IPS-11a (cell line): ENCODE measurements at regions not wholly inside any gene's neighbourhood (a gene's known extent, or its start where the extent isn't known, plus 50 kb on each side); places are given as distances from the start of the nearest gene placed in this dataset.
"Not testable (repeated sequence)": the region's sequence is repeated elsewhere in the genome, so short reads cannot be mapped to it uniquely, and the experiment has no call there.

Experiments used
- H3K4me3 ChIP-seq: one replicate; pipeline ENCODE4 v1.5.1; 2013; ENCODE audit warnings: low read depth, low read length, control low read depth

DNA sequence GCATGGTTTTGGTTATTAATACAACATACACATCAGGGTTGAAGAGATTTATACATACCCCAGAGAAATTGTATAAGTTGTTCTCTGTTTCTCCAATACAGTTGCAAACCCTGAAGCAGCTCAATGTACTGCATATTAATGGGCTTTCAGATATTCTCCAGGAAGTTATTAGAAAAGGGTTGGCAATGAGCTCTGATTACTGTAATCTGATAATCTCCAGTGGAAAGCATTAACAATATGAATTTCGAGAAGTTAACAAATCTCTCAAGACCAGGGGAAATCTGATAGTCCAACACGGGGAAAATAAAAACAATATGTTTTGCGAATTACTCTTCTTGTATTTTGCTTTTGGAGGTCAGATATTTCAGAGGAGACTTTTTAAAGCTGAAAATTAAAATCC lies 950.1 kb downstream of the TBL1XR1 start:
- H3K4me3 ChIP-seq: no peak overlapping the region

GRCh38 chr3:176219970-176220369 lies 977.3 kb downstream of the TBL1XR1 start:
- H3K4me3 ChIP-seq: no peak overlapping the region

DNA sequence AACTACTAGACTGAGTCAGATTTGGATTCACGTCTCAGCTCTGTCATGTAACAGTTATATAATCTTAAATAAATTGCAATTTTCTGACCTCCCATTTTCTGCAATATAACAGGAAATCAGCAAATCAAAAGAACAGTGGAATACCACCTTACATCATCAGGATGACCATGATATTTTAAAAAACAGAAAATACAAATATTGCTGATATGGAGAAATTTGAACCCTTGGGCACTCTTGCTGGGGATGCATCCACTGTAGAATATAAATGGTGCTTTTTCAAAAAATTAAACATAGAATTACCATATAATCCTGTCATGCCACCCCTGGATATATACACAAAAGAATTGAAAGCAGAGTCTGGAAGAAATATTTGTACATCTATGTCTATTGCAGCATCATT lies 982.5 kb downstream of the TBL1XR1 start:
- no peak overlapping the region for H3K4me3 ChIP-seq

DNA sequence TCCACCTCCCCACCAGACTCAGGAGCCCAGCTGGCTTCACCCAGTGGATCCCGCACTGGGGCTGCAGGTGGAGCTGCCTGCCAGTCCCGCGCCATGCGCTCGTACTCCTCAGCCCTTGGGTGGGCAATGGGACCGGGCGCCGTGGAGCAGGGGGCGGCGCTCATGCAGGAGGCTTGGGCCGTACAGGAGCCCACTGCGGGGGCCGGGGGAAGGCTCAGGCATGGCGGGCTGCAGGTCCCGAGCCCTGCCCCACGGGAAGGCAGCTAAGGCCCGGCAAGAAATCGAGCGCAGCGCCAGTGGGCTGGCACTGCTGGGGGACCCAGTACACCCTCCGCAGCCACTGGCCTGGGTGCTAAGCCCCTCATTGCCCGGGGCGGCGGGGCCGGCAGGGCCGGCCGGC lies 984.0 kb downstream of the TBL1XR1 start:
- not testable (repeated sequence) for H3K4me3 ChIP-seq

- H3K4me3 ChIP-seq: no peak overlapping the region
These were observed 988.4 kb downstream of the TBL1XR1 start for GRCh38 chr3:176208915-176209314.

GRCh38 chr3:176208283-176208682 lies 989.0 kb downstream of the TBL1XR1 start:
- no peak overlapping the region for H3K4me3 ChIP-seq

- no peak overlapping the region for H3K4me3 ChIP-seq
These were observed 990.5 kb downstream of the TBL1XR1 start for GRCh38 chr3:176206809-176207208.

DNA sequence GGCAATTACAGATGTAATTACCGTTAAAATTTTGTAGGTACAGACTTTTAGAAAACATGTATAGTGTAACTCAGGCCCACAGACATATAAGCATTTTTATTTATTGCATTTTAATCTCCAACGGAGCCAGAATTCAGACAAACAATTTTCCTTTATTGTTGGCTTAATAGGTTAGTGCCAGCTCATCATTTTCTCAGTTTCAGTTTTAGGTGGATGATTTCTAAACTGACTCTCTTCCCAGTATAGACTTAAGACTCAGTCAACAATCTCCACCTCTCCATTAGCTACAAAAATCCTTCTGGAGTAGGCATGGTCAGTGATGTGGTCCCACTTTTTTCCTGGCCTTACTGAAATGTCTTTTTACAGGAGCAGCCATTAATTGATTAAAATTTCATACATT lies 994.6 kb downstream of the TBL1XR1 start:
- no peak overlapping the region for H3K4me3 ChIP-seq

DNA sequence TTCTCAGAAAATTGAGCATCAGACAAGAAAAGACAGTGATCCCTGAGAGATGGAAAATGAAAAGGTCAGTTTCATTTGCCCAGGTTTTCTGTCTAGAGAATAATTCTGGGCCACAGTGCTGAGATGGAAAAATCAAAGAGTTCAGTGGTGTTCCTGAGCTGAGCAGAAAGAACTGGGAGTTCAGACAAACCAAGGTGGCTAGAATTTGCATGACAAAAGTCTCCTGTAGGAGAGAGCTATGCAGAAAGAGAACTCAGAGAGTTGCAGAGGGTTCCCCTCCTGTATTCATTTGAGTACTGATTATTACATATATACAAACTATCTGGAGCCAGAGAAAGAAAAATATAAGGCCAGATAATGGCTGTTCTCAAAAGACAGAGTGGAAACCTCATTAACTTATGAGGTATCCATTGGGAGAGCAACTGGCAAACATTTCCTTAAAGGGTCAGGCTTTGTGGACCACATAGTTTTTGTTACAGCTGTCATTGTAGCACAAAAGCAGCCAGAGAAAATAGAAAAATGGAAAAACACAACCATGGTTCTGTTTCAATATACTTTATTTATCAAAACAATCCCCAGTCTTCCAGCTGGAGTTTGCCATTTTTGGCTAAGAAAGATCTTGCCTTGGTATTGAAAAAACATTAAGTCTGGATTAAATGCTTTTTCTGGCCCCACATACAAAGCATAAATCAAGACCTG lies 1004.1 kb downstream of the TBL1XR1 start:
- no peak overlapping the region for H3K4me3 ChIP-seq

DNA sequence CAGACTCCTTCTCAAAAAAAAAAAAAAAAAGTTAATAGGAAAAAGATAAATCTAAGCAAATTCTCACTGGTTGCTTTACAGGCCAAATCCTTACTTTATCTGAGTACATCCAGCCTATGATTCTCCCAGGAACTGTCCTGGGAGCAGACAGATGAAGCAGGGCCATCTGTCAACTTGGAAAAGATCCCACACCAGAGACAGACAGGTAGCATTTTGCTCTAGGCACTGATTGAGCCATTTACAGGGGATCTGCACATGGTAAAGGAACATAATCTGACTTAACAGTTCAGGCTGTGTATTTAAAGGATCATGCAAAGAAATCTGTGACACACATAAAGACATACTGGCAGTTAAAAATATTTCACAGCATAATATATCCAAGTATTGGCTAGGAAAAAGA lies 1006.5 kb downstream of the TBL1XR1 start:
- no peak overlapping the region for H3K4me3 ChIP-seq

- H3K4me3 ChIP-seq: no peak overlapping the region
These were observed 1014.1 kb downstream of the TBL1XR1 start for GRCh38 chr3:176183181-176183580.

DNA sequence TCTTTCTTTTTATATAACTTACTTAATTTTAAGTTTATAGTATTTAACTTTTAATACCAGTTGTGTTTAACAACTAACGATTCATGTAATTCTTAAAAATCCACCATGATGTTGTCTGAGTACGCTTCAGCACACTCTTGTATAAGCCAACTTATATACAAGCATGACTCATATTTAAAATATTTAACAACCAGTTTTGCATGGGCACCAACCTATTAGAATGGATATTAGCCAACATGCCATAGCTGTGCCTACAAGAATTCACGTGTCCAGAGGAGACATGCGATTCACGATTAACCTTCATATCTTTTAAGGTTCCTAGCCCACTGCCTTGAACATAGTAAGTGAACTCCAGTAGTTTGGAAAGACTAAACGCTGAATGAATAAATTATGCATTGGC lies 1023.2 kb downstream of the TBL1XR1 start:
- no peak overlapping the region for H3K4me3 ChIP-seq

DNA sequence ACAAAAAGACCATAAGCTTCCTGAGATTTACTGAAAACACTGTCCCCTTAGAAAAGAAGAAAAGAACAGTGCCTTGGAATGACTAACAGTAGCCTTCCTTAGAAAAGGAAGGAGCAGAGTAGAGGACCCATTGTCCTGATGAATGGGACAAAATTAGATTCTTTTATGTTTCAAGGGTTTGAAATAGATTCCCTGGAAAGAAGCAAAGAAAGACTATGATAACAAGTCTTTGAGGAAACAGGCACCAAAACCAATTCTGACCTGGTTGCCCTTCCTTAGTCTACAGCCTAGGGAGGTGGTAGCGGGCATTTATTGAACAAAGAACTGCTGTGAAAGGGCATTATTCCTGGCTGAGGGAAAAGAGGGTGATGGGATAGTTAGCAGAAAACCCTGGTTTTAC lies 1024.8 kb downstream of the TBL1XR1 start:
- no peak overlapping the region for H3K4me3 ChIP-seq

DNA sequence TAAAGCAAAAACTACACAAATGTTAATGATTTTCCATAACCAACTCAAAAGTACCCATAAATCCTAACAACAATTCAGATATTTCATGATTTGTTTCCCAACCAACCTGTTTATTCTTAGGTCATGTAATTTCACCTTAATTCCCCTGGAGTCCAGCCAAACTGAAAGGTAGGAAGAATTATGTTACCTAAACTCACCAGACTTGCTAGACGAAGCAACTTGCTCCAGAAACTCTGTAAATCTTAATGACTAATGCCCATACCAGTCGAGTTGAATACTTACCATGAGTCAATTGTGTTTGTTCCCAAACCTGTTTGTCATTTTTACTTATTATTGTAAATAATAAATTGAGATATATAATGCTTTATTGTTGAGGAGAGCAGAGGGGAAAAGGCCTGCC lies 1030.0 kb downstream of the TBL1XR1 start:
- H3K4me3 ChIP-seq: no peak overlapping the region

GRCh38 chr3:176160997-176161396 lies 1036.3 kb downstream of the TBL1XR1 start:
- H3K4me3 ChIP-seq: no peak overlapping the region

GRCh38 chr3:176159796-176160195 lies 1037.5 kb downstream of the TBL1XR1 start:
- H3K4me3 ChIP-seq: no peak overlapping the region

GRCh38 chr3:176155012-176155411 lies 1042.3 kb downstream of the TBL1XR1 start:
- no peak overlapping the region for H3K4me3 ChIP-seq

DNA sequence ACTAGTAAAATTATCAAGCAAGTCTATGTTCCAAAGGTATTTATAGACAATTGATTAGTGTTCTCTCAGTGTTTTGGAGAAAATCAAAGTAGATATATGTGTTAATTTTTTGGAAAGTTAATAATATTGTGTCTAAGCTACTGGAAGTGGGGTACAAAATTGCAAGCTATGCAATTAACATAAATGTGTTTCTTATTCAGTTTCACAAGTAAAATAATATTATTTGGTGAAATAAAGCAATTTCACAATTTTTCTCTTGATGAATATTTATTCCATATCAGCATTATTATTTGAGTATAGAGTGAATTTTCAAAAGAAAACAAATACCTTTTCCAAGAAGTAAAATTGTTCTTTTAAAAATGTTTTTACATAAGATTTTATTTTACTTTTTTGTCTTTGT lies 1047.7 kb downstream of the TBL1XR1 start:
- H3K4me3 ChIP-seq: no peak overlapping the region

GRCh38 chr3:176147251-176147650 lies 1050.0 kb downstream of the TBL1XR1 start:
- no peak overlapping the region for H3K4me3 ChIP-seq

- H3K4me3 ChIP-seq: no peak overlapping the region
These were observed 1055.4 kb downstream of the TBL1XR1 start for GRCh38 chr3:176141837-176142236.

GRCh38 chr3:176120507-176120906 lies 1076.8 kb downstream of the TBL1XR1 start:
- no peak overlapping the region for H3K4me3 ChIP-seq

DNA sequence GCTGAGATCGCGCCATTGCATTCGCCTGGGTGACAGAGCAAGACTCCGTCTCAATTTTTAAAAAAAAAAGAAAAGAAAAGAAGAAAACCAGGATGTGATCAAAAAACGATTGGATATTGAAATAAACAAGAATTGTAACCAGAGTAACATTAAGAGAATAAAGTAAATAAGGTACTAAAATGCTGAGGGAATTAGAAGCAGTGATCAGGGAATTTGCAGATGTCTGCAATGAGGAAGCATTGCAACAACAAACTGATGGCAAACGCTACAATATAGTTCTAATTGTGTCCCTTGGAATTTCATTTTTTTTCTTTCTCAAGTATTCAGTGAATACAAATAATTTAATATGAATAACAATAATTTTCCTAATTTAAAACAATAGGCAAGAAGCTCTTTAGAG lies 1077.5 kb downstream of the TBL1XR1 start:
- H3K4me3 ChIP-seq: no peak overlapping the region

GRCh38 chr3:176106380-176106779 lies 1090.9 kb downstream of the TBL1XR1 start:
- H3K4me3 ChIP-seq: no peak overlapping the region
